ENCODE measurements at regions not wholly inside any gene's neighbourhood (a gene's known extent, or its start where the extent isn't known, plus 50 kb on each side); places are given as distances from the start of the nearest gene placed in this dataset.
"Not testable (repeated sequence)": the region's sequence is repeated elsewhere in the genome, so short reads cannot be mapped to it uniquely, and the experiment has no call there.

DNA sequence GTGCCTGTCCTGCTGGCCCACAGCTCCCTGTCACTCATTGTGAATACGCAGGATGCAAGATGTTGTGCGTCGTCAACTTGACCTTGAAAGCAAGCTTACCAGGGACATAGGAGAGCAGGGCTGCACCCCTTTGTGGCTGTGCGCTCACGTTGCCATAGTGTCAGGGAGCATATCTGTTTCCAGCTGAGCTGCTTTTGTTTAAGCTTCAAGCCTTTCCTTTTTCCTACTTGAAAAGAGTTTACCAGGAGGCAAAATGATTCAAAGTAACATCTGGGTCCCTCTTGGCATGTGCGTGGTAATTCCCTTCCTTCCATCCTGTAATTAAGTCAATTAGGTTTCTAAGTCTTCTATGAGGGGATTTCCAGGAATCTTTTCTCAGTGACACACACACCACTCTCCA lies 537.1 kb downstream of the AJAP1 start:
- no peak for DNase-seq

DNA sequence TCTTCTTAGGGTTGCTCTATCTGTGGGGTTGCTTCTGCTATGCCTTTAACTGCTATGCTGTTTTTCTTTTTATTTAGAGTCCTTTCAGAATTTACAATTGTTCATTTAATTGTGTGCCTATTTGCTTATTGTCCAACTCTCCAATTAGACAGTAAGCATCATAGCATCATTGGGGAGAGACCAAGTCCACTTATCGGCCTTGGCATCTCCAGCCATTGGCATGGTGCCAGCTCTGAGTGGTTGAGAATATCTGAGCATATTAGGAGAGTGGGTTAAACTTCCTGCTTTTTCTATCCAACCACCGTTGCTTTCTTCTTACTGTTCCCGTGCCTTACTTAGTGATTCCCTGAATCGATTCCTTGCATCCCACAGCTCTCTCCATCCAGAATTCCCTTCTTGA lies 535.0 kb downstream of the AJAP1 start:
- DNase-seq, result no peak

DNA sequence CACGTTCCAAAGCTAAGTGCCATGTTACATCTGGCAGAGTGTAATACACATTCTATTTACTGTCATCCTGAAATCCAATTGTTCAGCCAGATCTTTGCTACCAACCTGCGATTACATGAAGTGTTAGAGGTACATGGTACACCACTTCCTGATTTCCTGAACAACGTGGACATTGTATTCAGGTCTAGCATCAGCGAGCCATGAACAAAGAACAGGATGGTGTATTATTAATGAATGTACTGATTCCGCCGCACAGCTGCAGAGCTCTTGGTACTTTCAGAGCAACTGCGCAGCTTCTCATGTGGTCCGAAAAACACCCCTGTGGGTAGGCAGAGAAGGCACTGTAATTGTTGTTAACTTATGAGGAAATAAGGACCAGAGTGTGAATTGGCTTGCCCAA lies 511.4 kb downstream of the AJAP1 start:
- no peak for DNase-seq

DNA sequence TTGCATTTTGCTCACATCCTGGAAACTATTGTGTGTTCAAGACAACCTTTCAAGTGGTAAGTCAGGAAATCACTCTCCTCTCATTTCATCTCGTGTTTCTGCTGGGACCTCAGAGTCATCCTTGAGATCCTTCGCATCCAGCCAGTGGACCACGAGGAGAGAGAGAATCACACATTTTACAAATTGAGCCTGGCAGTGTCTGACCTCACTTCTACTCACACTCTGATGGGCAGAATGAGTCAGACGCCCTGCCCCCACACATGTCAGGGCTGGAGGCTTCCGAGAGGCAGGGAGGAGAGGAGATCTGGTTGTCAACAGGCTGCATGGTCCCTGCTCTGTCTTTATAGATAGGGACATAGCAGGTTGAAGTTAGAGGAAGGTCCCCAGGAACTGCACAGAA lies 509.7 kb downstream of the AJAP1 start:
- DNase-seq, result no peak

DNA sequence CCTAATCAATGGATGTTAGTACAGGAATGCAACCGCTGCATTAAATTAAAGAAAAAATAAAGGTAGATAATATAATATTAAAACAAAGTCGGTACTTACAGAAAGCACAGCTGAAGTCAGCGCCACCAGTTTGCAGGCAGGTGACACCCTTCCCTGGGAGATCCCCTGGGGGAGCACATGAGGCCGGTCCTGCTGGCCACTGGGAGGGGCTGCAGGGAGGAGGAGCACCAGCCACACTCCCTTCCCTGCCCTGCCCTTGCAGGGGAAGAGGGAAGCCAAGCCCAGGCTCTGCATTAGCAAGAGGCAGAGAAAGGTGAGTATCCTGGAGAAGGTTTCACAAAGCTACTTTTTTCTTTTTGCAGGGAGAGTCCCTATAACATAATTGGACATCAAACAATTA lies 507.0 kb downstream of the AJAP1 start:
- DNase-seq, result no peak

DNA sequence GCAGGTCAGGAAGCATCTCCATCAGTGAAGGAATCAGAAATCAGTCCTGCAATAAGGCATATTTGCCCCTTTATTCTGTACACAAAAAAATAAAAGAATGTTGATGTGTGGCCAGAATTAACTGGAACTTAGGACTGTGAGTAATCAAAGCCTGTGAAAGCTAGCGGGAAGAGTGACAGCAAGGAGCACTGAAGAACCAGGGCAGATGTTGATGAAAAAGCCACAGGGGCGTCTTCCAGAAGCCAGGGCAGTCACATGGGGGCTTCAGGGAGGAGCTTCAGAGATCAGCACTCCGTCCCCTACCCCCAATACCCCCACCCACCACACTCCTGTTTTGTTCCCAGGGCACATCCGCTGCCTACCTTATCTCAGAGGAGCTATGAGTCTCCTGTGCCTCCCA lies 502.8 kb downstream of the AJAP1 start:
- no peak for DNase-seq

DNA sequence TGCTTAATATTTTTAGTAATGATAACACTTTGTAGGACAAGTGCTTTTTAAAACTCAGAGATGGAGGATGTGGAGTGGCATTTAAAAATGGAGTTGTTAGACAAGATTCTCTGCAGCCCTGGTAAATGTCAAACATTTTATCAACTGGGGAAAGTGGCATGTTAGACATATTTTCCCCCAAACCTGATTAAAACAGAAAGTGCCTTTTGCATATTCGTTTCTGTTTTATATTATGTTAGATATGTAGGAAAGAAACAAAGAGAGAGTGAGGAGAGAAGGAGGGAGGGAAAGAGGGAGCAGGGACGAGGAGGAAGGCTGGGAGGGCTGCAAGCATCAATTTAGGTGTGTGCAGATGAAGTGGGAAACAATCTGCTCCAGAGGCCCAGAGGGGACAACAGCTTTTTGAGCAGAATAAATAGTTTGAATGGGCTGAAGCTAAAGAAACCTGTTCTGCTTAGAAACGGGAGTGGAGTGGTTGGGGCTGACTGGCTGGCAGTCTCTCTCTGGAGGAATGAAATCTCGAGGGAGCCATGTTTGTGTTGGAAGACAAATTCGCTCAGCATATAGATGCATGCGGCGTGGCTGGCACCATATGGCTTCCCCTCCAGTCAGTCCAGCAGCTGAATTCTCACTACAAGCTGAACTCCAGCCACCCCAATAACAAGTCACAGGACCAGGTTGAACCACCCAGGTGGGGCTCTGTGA lies 502.2 kb downstream of the AJAP1 start:
- DNase-seq, result no peak

DNA sequence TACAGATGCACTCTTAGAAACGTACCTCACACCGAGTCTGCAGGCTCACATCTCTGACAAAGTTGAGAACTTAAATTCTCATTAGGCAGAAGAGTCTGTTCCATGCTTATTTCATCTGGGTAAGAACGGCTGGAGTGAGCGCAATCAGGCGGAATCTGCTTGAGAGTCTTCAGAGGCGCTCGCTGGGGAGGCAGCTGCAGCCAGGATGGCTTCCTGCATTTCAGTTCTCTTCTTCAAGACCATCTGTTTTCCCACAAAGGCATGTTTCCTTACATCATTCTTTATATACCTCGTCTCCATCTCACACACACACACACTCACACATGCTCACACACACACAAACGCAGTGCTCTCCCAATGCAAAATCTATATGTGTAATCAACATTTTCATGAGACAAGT lies 497.1 kb downstream of the AJAP1 start:
- DNase-seq, result no peak

DNA sequence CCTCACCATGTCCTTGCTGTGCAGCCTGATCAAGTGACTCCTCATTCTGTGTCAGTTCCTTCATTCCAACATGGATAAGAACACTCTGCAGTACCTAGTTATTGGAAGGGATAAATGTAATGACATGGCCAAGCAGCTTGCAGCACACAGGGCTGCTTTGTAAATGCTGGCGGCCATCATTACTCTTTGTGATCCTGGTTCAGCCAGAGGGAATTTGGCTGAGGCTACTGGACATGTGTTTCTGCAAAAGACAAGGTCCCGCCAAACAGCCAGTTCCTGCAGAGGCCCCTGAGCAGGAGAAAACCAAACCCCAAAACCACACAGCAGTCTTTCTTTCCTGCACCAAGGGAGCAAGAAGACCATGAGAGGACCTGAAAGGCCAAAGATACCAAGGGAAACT lies 495.8 kb downstream of the AJAP1 start:
- no peak for DNase-seq

DNA sequence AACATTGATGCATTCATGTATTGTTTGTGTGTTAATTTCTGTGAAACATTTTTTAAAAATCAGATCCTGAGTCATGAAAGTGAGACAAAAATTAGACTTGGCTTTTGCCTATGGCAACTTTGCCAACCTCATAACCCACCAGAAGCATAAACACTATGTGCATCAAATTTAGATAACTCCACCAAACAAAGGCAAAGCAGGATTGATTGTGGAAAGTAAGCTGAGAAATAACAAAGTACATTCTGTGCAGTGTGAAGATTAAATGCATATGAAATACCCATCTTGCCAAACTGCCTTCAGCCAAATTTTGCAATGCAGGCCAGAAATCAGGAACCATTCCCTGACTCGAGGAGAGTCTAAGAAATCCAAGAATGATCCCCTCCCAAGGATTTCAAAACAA lies 493.4 kb downstream of the AJAP1 start:
- DNase-seq, result no peak

DNA sequence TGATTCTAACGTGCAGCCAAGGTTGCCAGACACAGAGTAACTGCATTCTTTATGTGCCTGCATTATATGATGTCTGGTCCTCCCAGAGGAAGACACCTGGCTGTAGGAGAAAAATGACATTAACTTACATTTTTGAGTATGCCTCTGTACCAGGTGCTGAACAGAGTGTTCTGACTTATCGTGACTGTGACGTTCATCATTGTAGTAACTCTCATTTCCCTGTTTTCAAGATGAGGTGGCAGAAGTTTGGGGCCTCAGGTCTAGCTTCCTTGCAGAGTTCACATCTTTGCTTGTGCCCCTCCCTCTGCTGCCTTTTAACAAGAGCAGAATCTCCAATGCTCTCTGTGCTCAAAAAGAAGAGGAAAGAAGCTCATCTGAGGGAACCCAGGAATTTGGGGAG lies 488.0 kb downstream of the AJAP1 start:
- no peak for DNase-seq

DNA sequence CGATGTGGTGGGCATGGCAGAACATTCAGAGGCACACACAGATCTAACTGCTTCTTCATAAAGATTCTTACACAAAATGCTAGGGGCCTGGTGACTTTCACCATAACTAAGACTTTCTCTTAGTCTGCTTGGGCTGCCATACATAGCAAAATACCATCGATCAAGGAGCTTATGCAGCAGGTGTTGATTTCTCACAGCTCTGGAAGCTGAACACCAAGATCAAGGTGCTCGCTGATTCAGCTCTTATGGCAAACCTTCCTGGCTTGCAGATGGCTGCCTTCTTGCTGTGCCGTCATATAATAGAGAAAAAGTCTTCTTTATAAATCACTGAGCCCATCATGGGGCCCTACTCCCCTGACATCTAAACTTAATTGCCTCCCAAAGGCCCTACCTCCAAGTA lies 487.3 kb downstream of the AJAP1 start:
- DNase-seq, result no peak

DNA sequence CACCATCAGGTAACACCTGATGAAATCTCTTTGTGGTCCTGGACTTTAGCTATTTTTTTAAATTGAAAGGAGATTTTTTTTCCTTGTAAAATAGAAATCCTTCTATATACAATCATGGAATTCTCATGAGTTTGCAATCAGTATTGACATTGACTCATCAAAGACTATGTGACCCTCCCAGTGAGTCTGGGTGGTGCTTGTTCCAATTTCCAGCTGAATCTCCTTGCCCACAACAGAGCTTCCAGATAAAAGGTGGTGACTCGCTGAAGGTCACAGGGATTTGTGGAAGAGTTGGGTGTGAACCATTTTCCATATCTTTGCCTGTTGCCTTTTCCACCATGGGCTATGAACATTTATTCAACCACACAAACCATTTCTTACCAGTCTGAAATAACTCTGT lies 486.6 kb downstream of the AJAP1 start:
- no peak for DNase-seq

DNA sequence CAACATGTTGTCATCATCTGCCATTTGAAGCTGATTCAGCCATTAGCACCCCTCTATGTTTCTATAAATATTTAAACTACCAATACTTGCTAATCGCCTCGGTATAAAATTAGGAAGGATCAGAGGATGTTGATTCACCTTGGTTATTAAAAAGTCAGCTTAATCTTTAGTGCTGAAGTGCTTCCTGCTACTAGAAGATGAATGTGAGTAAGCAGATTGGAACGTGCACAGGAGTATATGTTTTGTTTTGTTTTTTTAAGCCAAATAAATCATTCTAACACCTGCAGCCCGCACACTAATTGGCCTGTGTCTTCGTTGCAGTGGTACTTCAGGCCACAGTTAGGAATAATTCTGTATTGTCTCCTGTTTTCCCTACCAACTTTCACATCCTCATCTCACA lies 485.7 kb downstream of the AJAP1 start:
- DNase-seq, result no peak

DNA sequence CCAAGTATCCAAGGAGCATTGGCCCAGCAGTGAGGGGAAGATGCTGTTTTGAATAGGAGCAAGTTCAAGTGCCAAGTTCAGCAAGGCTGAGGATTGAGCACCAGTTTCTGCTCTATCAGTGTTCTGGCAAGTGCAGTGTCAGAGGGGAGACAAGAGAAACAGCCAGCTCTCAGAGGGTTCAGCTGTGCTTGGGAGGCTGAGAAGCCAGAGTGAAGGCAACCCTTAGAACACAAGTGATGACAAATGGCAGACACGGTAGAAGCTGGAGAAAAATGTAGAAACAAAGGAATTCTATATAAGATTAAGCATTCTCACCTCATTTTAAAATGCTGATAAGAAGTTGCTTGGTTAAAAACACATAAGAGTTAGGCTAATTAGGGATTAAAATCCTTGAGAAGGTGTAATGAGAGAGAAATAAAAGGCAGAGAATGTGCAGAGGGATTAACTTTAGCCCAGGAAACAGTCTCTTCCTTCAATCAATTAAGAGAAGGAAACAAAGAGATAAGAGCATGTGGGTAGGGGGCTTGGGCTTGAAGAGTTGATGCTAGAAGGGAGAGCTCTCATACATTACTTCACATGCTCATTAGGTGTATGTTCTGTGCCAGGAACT lies 475.4 kb downstream of the AJAP1 start:
- no peak for DNase-seq

DNA sequence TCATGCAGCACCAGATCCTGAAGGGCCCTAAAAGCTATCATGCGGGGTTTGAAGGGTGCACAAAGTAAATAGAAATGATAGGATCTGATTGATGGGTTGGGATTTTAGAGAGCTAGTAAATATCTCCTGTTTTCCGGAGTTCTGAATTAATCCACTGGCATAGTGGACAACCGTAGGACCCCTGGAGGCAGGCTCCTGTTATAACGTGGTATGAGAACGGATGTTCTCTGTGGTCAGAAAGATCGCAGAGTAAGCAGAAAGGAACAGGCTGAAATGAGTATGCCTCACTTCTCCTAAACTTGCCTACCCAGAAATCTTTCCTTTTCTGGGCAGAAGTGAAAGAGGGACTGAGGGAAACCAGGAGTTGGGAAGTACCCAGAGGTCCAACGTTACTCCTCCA lies 470.8 kb downstream of the AJAP1 start:
- DNase-seq, result no peak

DNA sequence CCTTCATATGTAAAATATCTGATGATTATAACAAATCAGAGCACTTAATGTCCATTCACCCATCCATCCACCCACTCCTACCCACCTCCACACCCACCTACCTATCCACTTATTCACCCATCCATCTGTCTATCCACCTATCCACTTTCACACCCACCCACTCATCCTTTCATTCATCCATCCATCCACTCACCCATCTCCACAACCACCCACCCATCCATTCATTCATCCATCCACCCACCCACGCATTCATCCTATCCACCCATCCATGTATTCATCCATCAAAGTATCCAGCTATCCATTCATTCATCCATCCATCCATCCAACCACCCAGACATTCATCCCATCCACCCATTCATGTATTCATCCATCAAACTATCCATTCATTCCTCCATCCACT lies 466.1 kb downstream of the AJAP1 start:
- DNase-seq, result no peak

DNA sequence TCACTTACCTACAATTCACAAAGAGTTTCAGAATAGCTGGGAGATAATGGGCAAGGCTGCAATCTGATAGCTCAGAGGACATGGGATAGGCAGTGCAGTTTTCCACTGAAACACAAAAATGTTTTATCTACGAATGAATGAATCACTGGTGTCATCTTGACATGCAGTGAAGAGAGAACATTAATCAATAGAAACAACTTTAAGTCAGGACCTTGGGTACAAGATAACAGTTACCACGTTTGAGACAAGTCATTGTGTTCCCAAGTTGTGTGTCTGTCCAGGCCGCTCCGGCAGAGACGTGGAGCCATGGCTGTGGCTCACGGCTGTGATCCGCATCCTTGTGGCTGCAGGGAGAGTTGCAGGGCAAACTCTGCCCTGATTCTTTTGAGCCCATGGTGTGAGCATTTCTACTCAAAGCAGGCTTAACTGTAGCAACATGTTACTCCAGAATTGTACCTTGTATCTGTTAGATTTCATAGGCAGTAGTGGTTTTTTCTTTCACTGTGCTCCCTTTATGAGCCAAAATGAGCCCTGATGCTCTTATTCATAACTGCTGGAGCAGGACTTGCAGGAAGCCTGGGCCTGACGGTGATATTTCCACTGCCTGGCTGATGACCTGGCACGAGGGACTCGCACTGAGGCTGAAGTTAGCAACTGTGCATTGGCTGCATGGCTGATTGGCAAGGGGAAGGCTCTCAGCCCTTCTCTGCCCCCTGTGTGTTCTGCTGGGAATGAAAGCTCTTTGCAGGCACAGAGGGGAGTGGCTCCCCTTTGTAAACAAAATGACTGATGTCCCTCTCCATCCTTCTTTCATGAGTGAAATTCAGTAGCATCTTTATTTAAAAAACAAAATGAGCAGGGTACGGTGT lies 465.2 kb downstream of the AJAP1 start:
- DNase-seq, result no peak

DNA sequence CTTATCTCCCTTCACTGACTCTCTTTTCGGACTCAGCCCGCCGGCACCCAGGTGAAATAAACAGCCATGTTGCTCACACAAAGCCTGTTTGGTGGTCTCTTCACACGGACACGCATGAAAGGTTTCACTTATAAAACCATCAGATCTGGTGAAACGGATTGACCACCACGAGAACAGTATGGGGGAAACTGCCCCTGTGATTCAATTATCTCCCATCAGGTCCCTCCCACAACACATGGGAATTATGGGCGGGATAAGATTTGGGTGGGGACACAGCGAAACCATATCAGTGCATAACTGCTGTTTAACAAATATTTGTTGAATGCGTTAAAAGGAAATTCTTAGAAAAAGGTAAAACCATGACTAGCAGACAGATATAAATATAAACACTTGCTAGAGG lies 464.4 kb downstream of the AJAP1 start:
- not testable (repeated sequence) for DNase-seq

DNA sequence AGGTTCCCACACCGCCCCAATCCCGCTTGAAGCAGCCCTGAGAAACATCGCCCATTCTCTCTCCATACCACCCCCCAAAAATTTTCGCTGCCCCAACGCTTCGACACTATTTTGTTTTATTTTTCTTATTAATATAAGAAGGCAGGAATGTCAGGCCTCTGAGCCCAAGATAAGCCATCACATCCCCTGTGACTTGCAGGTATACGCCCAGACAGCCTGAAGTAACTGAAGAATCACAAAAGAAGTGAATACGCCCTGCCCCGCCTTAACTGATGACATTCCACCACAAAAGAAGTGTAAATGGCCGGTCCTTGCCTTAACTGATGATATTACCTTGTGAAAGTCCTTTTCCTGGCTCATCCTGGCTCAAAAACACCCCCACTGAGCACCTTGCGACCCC lies 463.9 kb downstream of the AJAP1 start:
- not testable (repeated sequence) for DNase-seq

DNA sequence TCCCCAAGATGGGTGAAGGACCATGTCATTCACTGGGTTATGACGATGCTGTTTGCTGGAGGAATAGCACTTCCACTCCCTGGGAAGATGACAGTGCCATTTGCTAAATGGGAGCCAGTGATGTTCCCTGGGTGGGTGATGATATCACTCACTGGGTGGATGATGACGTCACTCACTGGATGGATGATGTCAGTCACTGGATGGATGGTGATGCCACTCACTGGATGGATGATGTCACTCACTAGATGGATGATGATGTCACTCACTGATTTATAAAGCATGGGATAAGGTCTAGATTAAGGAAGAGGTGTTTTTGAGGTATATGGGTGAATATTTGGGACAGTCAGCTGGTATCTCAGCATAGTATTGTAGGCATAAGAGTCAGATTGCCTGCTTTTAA lies 457.2 kb downstream of the AJAP1 start:
- DNase-seq, result no peak

DNA sequence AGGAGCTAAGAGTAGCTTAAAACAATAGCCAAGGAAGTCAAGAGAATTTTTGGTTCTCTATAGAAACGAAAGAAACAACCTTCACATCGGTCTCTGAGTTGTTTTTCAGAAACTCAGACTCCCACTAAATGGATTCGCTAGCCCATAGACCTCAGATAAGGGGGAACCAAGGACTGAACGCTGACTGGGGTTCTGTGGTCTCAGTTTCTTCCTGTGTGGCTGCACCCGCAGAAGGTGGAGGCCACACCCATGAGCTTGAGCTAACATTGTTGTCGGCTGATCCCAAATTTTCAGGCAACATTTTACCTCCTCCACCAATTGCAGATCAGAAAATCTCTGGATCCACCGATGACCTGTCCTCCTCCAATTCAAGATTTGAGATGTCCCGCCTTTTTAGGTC lies 456.1 kb downstream of the AJAP1 start:
- no peak for DNase-seq

DNA sequence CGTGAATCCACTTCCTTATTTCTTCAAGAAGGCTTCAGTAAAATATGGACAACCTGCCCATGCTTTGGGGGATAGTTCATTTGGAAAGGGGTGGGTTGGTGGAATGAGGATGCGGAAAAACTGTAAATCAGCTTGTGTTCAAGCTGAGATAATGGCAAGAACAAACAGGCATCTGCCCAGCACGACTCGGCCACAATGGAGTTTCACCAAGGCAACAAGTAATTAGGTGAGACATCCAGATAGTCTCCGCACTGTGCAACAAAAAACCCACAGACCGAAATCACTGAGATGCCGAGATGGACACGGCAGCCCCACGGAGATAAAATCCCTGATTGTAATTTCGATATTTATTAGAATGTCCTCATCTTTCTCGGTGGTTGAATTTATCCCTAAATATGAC lies 455.2 kb downstream of the AJAP1 start:
- no peak for DNase-seq

DNA sequence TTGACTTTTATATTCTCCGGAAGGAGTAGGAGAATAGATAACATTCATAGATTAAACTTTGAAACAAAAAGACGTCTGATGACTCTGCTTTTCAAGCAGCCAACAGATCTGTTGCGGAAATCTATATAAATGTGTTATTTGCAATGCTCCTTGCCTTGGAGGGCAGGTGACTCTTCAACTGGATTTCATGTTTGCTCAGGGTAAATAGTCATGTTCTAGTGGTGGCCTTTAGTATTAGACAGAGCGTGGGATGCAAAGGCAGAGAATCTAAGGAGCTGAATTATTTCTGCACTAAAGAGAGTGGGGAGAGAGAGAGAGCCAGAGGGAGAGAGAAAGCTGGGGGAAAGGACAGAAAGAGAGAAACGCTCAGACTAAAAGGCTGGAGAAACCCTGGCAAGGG lies 454.3 kb downstream of the AJAP1 start:
- DNase-seq, result no peak
